Chondrocyte (in vitro differentiated cells): ENCODE measurements at regions not wholly inside any gene's neighbourhood (a gene's known extent, or its start where the extent isn't known, plus 50 kb on each side); places are given as distances from the start of the nearest gene placed in this dataset.

Source experiments
- DNase-seq: peaks from one replicate; pipeline ENCODE4 v3.0.0; 2021; ENCODE audit warnings: mixed read lengths, low spot score
- H3K27ac Mint-ChIP-seq: one replicate; pipeline ENCODE4 v1.8.0; 2021; ENCODE audit warnings: mild to moderate bottlenecking, moderate library complexity, mixed read lengths; ENCODE audit not compliant: unreplicated experiment
- H3K27me3 Mint-ChIP-seq: 2 replicates; pipeline ENCODE4 v1.8.0; 2021; ENCODE audit warnings: low read depth, mixed read lengths
- H3K36me3 Mint-ChIP-seq: 2 replicates; pipeline ENCODE4 v1.8.0; 2021; ENCODE audit warnings: low read depth, mixed read lengths
- H3K4me1 Mint-ChIP-seq: 2 replicates; pipeline ENCODE4 v1.8.0; 2021; ENCODE audit warnings: low read depth, mild to moderate bottlenecking, mixed read lengths
- H3K4me3 Mint-ChIP-seq: one replicate; pipeline ENCODE4 v1.8.0; 2021; ENCODE audit warnings: mild to moderate bottlenecking, moderate library complexity, mixed read lengths; ENCODE audit not compliant: unreplicated experiment
- H3K9me3 Mint-ChIP-seq: 2 replicates; pipeline ENCODE4 v1.8.0; 2021; ENCODE audit warnings: low read depth, mixed read lengths
- TF ChIP-seq, protein P1 (sequence below): fragments of 200-600 bp; sonication (generic); IDR thresholded peaks from 2 replicates; pipeline ENCODE4 v1.5.0; 2021; ENCODE audit warnings: antibody characterized with exemption, mild to moderate bottlenecking, moderate library complexity

DNA sequence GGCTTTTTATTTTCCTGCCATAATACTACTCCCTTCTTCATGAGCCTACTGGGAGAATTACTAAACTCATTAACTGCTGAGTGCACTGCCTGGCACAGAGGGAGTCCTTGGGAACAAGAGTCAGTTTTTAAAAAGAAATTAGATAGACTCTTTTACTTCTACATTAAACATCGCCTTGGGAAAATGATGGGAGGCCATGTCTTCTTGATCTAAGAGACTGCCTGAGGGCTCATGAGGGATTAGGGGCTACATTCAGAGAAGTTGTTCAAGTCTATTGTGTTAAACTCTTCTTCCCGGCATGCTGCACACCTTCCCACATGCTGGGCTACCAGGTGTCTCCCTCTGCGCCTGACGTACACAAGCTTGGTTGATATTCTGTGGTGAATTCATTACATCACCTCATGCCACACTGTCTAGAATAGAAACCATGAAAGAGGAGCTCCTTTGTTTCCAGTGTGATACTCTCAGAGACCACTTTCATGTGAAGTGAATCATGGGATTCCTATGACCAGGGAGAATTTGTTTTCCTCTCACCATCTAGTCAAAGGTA is 1422.3 kb downstream of the AACS start:
- H3K4me1 Mint-ChIP-seq, result no peaks in the 10 kb centered on the region
- TF ChIP-seq, protein P1, sequence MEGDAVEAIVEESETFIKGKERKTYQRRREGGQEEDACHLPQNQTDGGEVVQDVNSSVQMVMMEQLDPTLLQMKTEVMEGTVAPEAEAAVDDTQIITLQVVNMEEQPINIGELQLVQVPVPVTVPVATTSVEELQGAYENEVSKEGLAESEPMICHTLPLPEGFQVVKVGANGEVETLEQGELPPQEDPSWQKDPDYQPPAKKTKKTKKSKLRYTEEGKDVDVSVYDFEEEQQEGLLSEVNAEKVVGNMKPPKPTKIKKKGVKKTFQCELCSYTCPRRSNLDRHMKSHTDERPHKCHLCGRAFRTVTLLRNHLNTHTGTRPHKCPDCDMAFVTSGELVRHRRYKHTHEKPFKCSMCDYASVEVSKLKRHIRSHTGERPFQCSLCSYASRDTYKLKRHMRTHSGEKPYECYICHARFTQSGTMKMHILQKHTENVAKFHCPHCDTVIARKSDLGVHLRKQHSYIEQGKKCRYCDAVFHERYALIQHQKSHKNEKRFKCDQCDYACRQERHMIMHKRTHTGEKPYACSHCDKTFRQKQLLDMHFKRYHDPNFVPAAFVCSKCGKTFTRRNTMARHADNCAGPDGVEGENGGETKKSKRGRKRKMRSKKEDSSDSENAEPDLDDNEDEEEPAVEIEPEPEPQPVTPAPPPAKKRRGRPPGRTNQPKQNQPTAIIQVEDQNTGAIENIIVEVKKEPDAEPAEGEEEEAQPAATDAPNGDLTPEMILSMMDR, result no peak
- H3K27me3 Mint-ChIP-seq, result no peaks in the 10 kb centered on the region
- no peaks in the 10 kb centered on the region for H3K36me3 Mint-ChIP-seq
- H3K27ac Mint-ChIP-seq, result no peak overlapping the region
- no peak overlapping the region for H3K4me3 Mint-ChIP-seq
- DNase-seq, result no peak
- H3K9me3 Mint-ChIP-seq, result peaks cover 42% of the 10 kb centered on the region

DNA sequence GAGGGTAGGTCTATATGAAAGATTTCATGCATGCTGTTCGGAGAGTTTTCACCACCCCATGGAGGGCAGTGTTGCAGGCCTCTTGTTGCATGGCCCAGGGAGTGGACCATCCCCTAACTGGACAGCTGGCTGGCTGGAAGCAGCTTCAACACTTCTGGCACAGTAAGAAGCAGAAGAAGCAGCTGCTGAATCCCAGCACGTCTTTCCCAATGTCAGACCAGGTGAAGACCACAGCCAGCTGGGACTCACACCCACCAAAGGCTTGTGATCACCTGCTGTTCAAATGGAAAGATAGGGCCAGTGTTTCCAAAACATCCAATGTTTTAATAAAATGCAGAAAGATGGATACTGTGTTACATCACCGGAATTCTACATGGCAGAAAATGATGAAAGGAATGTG is 1423.6 kb downstream of the AACS start:
- Mint-ChIP-seq H3K27me3 (no peaks in the 10 kb centered on the region), H3K9me3 (peaks cover 39% of the 10 kb centered on the region), H3K36me3 (no peaks in the 10 kb centered on the region)

DNA sequence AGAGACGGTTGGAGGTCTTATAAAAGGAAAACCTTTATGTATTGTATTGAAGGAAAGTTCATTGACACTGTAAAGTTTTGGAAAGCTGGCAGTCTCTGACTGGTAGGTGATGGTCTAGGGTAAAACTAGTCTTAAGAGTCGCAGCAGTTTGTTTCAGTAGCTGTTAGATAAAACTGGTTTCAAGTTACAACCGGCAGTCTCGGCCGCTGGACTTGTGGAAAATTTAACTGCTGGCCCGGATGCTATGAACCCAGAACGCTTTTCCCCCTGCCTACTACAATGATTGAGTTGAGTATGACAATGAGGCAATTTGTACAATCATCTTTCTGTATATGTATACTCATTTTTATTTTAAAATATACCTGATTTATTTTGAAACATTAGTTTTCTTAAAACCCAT is 1426.9 kb downstream of the AACS start:
- no peak for DNase-seq
- H3K36me3 Mint-ChIP-seq, result no peaks in the 10 kb centered on the region

More for the DNA sequence above, 1423.6 kb downstream of the AACS start:
- no peak overlapping the region for H3K27ac Mint-ChIP-seq
- H3K4me3 Mint-ChIP-seq, result no peak overlapping the region
- TF ChIP-seq, protein P1, result no peak
- no peaks in the 10 kb centered on the region for H3K4me1 Mint-ChIP-seq
- DNase-seq, result no peak

DNA sequence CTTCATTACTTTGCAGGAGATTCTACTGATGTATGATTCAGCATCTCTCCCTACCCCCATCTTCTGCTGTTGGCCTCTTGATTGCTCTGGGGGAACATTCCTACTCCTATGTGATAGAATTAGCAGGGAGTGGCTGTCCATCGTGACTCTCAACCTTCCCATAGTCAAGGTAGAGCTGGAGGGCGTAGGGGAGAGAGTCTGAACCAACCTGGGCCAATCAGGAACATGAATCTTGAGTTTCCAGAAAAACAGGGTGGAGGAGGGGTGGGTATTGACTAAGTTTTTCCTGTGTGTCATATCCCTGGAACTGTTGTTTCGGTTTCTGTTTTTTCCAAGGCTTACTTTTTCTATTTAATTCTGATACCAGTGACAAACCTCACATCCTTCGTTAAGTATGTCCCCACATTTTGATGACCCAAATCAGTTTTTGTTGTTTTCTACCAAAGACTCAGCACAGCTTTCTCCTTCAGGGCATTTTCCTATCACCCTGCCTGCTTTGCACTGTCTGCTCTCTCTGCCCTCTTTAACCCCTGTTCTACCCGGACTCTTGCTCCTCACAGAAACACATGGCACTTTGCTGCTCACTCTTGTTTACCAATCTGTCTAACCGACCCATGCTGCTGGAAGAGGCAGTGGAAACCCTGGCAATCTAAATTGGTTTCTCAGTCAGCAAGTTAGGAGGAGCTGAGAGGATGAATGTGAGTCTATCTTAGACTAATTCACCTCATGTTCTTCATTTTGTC is 1428.3 kb downstream of the AACS start:
- Mint-ChIP-seq H3K36me3 (no peaks in the 10 kb centered on the region), H3K9me3 (peaks cover 34% of the 10 kb centered on the region), H3K4me1 (no peaks in the 10 kb centered on the region), H3K4me3 (no peak overlapping the region), H3K27me3 (no peaks in the 10 kb centered on the region), H3K27ac (no peak overlapping the region)
- no peak for DNase-seq
- TF ChIP-seq, protein P1, result no peak

More for the DNA sequence above, 1426.9 kb downstream of the AACS start:
- no peaks in the 10 kb centered on the region for H3K4me1 Mint-ChIP-seq
- no peaks in the 10 kb centered on the region for H3K27me3 Mint-ChIP-seq
- TF ChIP-seq, protein P1, result no peak
- no peak overlapping the region for H3K27ac Mint-ChIP-seq
- no peak overlapping the region for H3K4me3 Mint-ChIP-seq
- peaks cover 31% of the 10 kb centered on the region for H3K9me3 Mint-ChIP-seq

DNA sequence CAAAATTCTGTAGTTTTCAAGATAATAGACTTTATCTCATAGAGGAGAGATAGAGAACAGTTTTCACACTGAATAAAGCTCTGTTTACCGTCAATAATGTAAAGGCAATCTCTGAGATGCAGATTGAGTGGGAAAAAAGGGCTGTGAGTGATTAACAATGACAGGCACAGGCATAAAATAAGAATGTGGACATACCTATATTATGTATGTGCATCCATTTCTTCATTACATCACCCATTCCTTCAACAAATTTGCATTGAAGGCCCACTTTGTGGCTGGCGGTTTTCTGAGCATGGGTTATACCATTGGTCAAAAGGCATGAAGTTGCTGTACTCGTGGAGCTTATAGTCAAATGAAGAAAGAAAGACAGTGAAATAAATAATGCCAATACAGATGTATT is 1431.0 kb downstream of the AACS start:
- no peak for DNase-seq
- H3K36me3 Mint-ChIP-seq, result no peaks in the 10 kb centered on the region
- H3K4me3 Mint-ChIP-seq, result no peak overlapping the region
- H3K9me3 Mint-ChIP-seq, result peaks cover 29% of the 10 kb centered on the region
- H3K27me3 Mint-ChIP-seq, result no peaks in the 10 kb centered on the region
- H3K4me1 Mint-ChIP-seq, result no peaks in the 10 kb centered on the region
- TF ChIP-seq, protein P1, result no peak
- no peak overlapping the region for H3K27ac Mint-ChIP-seq
